Cardiac septum (tissue), 1 donor: ENCODE measurements at regions not wholly inside any gene's neighbourhood (a gene's known extent, or its start where the extent isn't known, plus 50 kb on each side); places are given as distances from the start of the nearest gene placed in this dataset.
"Not testable (repeated sequence)": the region's sequence is repeated elsewhere in the genome, so short reads cannot be mapped to it uniquely, and the experiment has no call there.

Experiments used
- DNase-seq: peaks from one replicate; pipeline ENCODE4 v3.0.0-alpha.2; 2020; ENCODE audit warnings: low spot score
- intact Hi-C: fragments of 100-400 bp; cut with DNase I; formaldehyde crosslinking; loops from one replicate; pipeline ENCODE4 v1.14.0; 2022
- donor health status: DM: no; HTN: no; CAD: no.

GRCh38 chr2:117308861-117309770 is 505.4 kb upstream of the DDX18 start:
- no peak for DNase-seq
- intact Hi-C loops: no loop called here

- intact Hi-C loops: no loop called here
- no peak for DNase-seq
These were observed 492.7 kb upstream of the DDX18 start for GRCh38 chr2:117321816-117322215.

DNA sequence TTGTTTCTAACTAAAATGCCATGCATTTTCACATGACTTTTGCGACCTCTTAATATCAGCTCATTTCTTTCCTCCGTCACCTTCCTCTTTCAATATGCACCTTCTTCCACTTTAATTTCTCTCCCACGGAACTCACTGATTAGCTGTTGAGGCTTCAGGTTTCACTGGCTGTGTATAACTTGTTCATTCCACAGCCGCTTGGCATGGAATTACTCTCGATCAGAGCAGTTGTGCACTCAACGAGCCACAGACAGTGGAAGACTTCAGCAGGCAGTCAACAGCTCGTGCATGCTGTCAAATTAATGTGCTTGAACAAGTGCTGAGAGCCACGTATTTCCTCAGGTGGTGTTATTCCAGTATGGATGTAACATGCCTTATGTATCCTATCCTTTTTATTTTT is 491.2 kb upstream of the DDX18 start:
- no peak for DNase-seq
- intact Hi-C loops: no loop called here

DNA sequence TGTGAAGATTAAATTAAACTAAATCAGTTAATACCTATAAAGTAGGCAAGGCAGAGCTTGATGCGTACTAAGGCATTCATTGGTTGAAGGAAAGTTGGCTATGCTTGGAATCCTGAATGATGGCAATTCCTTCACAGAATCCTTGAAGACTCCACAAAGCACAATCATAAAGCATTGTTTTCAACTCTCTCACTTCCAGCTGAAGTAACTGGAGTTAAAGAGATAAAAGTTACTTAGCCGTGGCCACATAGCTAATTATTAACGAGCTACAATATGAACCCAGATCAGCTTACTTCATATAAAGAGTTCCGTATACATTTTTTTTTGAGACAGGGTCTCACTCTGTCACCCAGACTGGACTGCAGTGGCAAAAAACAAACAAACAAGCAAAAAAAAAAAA is 483.9 kb upstream of the DDX18 start:
- DNase-seq: no peak
- intact Hi-C loops: no loop called here

DNA sequence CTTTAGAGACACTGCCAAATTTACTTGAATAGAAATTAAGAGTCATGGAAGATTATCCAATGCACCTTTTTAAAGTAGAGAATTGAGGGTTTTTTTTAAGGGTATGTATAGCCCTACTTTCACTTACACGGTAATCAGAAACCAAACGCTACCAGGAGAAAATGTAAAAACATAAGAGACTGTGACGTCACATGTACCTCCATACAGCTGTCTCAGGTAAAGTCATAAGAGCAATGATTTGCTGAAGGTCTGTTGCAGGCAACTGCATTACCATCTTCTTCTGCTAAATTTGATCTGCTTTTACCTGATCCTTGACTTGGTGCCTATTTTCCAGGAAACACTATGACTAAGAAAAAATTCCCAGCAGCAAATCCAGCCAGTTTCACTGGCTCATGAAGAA is 478.5 kb upstream of the DDX18 start:
- intact Hi-C loops: no loop called here
- DNase-seq: no peak

- DNase-seq: no peak
- intact Hi-C loops: no loop called here
These were observed 478.0 kb upstream of the DDX18 start for GRCh38 chr2:117336496-117336895.

GRCh38 chr2:117337981-117338380 is 476.5 kb upstream of the DDX18 start:
- intact Hi-C loops, DNase-seq: not testable (repeated sequence)

GRCh38 chr2:117339980-117340379 is 474.5 kb upstream of the DDX18 start:
- no peak for DNase-seq
- intact Hi-C loops: no loop called here

- intact Hi-C loops: no loop called here
- no peak for DNase-seq
These were observed 472.8 kb upstream of the DDX18 start for GRCh38 chr2:117341690-117342089.

DNA sequence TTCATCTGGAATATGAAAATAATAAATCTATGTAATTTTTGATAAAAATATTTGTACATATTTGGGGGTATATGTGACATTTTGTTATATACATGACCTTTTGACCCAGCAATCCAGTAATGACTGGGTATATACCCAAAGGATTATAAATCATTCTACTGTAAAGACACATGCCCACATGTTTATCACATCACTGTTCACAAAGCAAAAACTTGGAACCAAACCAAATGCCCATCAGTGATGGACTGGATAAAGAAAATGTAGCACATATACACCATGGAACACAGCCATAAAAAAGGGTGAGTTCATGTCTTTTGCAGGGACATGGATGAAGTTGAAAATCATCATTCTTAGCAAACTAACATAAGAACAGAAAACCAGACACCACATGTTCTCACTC is 472.1 kb upstream of the DDX18 start:
- intact Hi-C loops: no loop called here
- no peak for DNase-seq

- intact Hi-C loops: no loop called here
These were observed 464.8 kb upstream of the DDX18 start for GRCh38 chr2:117349687-117350086.

GRCh38 chr2:117351396-117351795 is 463.1 kb upstream of the DDX18 start:
- intact Hi-C loops: no loop called here
- DNase-seq: no peak

More at GRCh38 chr2:117349687-117350086, 464.8 kb upstream of the DDX18 start:
- DNase-seq: no peak

DNA sequence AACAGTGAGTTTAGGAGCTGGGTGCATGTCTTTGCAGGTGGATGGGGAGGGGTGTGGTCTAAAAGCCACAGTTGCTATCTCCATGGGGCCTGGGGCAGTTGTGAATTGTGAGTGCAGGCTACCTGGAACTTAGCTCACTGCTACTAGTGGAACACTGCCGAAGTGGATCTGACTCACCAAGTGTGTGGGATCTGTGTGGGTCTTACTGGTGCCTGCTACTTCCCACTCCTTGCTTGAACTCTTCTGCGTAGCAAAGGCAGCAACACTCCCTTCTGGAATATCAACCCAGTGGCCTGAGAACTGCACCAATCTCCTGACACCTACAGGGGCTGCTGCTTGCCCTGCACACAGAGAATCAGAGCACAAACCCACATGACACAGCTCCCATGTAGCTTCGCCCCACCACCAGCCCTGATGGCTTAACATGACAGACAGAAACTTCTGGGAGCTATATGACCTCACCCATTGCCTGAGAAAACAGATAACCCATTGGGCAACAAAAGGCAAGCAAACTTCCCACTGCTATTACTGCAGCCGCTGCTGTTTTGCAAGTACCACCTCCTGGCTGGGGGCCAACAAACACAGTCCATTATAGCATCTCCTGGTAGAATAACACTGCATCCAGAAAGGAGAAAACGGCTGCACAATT is 455.1 kb upstream of the DDX18 start:
- no peak for DNase-seq
- intact Hi-C loops: no loop called here

DNA sequence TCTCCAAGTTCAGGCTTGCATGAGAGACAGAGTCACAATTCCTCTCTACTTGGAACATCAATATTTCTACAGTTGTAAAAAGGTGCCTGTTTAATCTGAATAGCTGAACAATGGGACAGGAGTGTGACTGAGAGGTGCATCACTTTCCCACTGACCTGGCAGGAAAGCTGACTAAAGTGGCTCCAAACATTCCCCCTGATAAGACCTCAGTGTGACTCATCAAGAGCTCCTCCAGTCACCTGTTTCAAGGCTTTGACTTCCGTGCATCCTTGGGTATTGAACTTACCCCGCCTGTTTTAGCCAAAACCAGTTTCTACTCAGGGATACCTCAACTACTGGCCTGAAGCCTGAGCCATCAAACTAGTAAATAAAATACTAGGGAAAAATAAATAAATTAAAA is 453.9 kb upstream of the DDX18 start:
- intact Hi-C loops: no loop called here
- DNase-seq: no peak

DNA sequence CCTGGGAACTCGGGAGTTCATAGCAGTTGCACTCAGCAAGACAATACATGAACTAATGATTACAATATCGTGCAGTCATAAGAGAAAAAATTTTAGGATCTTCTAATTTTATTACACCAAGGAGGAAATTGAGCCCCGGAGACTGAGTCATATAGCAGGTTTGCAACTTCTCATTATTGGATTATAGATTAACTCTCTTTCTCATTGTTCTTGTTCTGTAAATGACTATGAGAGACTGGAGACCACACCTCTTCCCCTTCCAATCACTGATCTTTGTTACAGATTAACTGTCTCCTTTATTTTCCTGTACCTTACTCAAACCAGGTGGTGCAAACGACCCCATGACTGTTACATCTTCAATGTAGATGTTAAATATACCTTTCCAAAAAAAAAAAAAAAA is 435.8 kb upstream of the DDX18 start:
- DNase-seq: no peak
- intact Hi-C loops: no loop called here

DNA sequence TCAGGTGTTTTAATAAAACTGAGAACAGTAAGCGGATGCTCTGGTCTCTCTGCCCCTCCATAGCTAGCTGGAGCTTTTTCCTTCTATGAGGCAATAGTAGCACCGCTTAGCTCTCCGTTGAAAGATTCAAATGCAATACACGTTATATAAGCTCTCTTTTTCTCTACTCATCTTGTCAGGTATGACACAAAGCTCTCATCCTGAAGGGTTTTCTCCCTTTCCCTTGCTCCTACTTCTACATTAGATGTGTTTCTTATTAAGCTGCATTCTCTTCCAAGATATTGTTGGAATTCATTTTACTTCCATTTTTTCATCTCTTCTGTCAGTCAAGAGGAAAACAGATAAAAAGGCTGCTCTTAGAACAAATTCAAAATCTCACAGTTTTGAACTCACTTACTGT is 434.6 kb upstream of the DDX18 start:
- no peak for DNase-seq
- intact Hi-C loops: no loop called here

GRCh38 chr2:117383997-117384396 is 430.5 kb upstream of the DDX18 start:
- DNase-seq, intact Hi-C loops: not testable (repeated sequence)

GRCh38 chr2:117396161-117396560 is 418.3 kb upstream of the DDX18 start:
- intact Hi-C loops: no loop called here
- no peak for DNase-seq

GRCh38 chr2:117401582-117401981 is 412.9 kb upstream of the DDX18 start:
- no peak for DNase-seq
- intact Hi-C loops: no loop called here

DNA sequence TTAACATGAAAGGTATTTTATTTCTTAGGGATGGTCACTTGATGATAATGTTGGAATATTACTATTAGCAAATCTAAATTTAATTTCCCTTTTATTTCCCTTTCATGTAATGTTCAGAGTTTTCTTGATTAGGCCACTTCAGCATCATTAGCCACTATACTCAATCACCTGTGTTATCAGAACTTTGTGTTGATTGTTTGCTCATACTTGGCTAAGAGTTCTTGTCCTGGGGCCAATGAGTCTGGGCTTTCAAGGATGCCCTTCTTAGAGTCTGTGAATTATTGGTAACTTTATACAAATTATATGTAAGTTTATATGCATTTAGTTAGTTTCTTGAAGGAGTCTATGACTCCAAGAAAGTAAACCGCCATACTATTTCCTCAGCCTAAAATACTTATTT is 408.0 kb upstream of the DDX18 start:
- DNase-seq: no peak
- intact Hi-C loops: no loop called here

- DNase-seq: no peak
- intact Hi-C loops: no loop called here
These were observed 406.7 kb upstream of the DDX18 start for GRCh38 chr2:117407746-117408145.
